ENCODE measurements at regions not wholly inside any gene's neighbourhood (a gene's known extent, or its start where the extent isn't known, plus 50 kb on each side); places are given as distances from the start of the nearest gene placed in this dataset.

- intact Hi-C loops (cut with micrococcal nuclease; ENCODE audit: unreplicated experiment) = no loop called here
- in situ Hi-C loops (cut with HindIII; ENCODE audit: extremely low pct_ligation_motif_present, low pct_unique_long_range_greater_than_20kb) = no loop called here
- TF ChIP-seq ZNF841 (CRISPR knock-in tag; IDR thresholded peaks at IDR 0.05; ENCODE audit: borderline replicate concordance) (no peak), ZNF441 (CRISPR knock-in tag; IDR thresholded peaks at IDR 0.05; ENCODE audit: borderline replicate concordance) (no peak), PRPF4 (IDR thresholded peaks at IDR 0.05; ENCODE audit: low read depth, low read length, poor library complexity, severe bottlenecking) (no peak), ZNF12 (CRISPR knock-in tag; IDR thresholded peaks at IDR 0.05) (no peak), ZSCAN5A (CRISPR knock-in tag; IDR thresholded peaks at IDR 0.05; ENCODE audit: borderline replicate concordance) (no peak), ZNF720 (CRISPR knock-in tag; IDR thresholded peaks at IDR 0.05) (no peak), CC2D1A (CRISPR knock-in tag; IDR thresholded peaks at IDR 0.05) (no peak), ZNF652 (CRISPR knock-in tag; IDR thresholded peaks at IDR 0.05; ENCODE audit: borderline replicate concordance, low read depth) (no peak), SOX5 (CRISPR knock-in tag; IDR thresholded peaks at IDR 0.05; ENCODE audit: borderline replicate concordance) (no peak), ZBTB3 (CRISPR knock-in tag; IDR thresholded peaks at IDR 0.05; ENCODE audit: borderline replicate concordance, low read depth) (no peak), REL (CRISPR knock-in tag; conservative IDR thresholded peaks at IDR 0.05) (no peak), NBN (conservative IDR thresholded peaks at IDR 0.05) (no peak), SNAI1 (CRISPR knock-in tag; IDR thresholded peaks at IDR 0.05; ENCODE audit: borderline replicate concordance) (no peak), CEBPZ (IDR thresholded peaks at IDR 0.05; ENCODE audit: low read length) (no peak), CAMTA2 (CRISPR knock-in tag; IDR thresholded peaks at IDR 0.05; ENCODE audit: borderline replicate concordance) (no peak), BHLHE40 (IDR thresholded peaks at IDR 0.05; ENCODE audit: low read length) (no peak)
- WGBS (ENCODE audit: low lambda C conversion rate) = 0% methylated on average over 1 of the region's 1 CpG
- ATAC-seq (no peak), DNase-seq (ENCODE audit: low spot score) (no peak), FAIRE-seq (no peak)
- Histone ChIP-seq H3K4me2 (ENCODE audit: low read depth, low read length) (no peak overlapping the region), H3K9me3 (ENCODE audit: low read length) (peaks cover 28% of the 10 kb centered on the region), H3K4me3 (replicated peaks in 1 of 3; ENCODE audit: insufficient read depth in 1 of 3, low read depth in 2 of 3, low read length in 3 of 3) (no peak overlapping the region), H3K27me3 (ENCODE audit: control insufficient read depth in 1 of 2, insufficient read depth in 2 of 2, low read length in 2 of 2) (no peaks in the 10 kb centered on the region), H3K4me1 (ENCODE audit: insufficient read depth, low read length) (no peaks in the 10 kb centered on the region), H3K36me3 (replicated peaks in 1 of 2; ENCODE audit: control insufficient read depth in 1 of 2, insufficient read depth in 2 of 2, low read length in 2 of 2) (no peaks in the 10 kb centered on the region), H4K20me1 (ENCODE audit: insufficient read depth, low read length) (no peaks in the 10 kb centered on the region), H3K27ac (ENCODE audit: extremely low read length, insufficient read depth, low read length) (no peak overlapping the region), H3K79me2 (ENCODE audit: insufficient read depth, low read length) (no peaks in the 10 kb centered on the region), H3K9ac (ENCODE audit: insufficient read depth, low read depth, low read length) (no peak overlapping the region), H2AFZ (ENCODE audit: low read length) (no peak overlapping the region)
- POLR2A ChIA-PET = no interaction called here
- CTCF ChIA-PET (ENCODE audit: low intra/inter-chr PET ratio, low total read pairs) = no interaction called here
- BruUV-seq (replicated peaks) = no TSS peak
Observed at GRCh38 chr4:179001918-179002317, 1559.7 kb upstream of the AGA start.

Data from HepG2 (cell line).